IgD-negative memory B cell (primary cell): ENCODE measurements at regions not wholly inside any gene's neighbourhood (a gene's known extent, or its start where the extent isn't known, plus 50 kb on each side); places are given as distances from the start of the nearest gene placed in this dataset.
A peak's percentile ranks its signal among the peaks of the same experiment; 100 is the strongest.

Source experiments
- H3K27ac Mint-ChIP-seq, 3 donors: one replicate each; pipeline ENCODE4 v1.8.0; 2020 to 2022; ENCODE audit warnings: mild to moderate bottlenecking in 3 of 3, mixed read lengths in 3 of 3, moderate library complexity in 1 of 3
- H3K27me3 Mint-ChIP-seq: one replicate; pipeline ENCODE4 v1.8.0; 2021; ENCODE audit warnings: mixed read lengths
- H3K36me3 Mint-ChIP-seq: one replicate; pipeline ENCODE4 v1.8.0; 2020; ENCODE audit warnings: mild to moderate bottlenecking, mixed read lengths
- H3K4me1 Mint-ChIP-seq, 3 donors: one replicate each; pipeline ENCODE4 v1.8.0; 2020 to 2022; ENCODE audit warnings: mixed read lengths in 3 of 3, mild to moderate bottlenecking in 1 of 3
- H3K4me3 Mint-ChIP-seq, 4 donors: one replicate each; pipeline ENCODE4 v1.8.0; 2020 to 2022; ENCODE audit warnings: mild to moderate bottlenecking in 4 of 4, mixed read lengths in 4 of 4, moderate library complexity in 3 of 4
- H3K9me3 Mint-ChIP-seq, 3 donors: one replicate each; pipeline ENCODE4 v1.8.0; 2020 to 2021; ENCODE audit warnings: mixed read lengths in 3 of 3, mild to moderate bottlenecking in 1 of 3

DNA sequence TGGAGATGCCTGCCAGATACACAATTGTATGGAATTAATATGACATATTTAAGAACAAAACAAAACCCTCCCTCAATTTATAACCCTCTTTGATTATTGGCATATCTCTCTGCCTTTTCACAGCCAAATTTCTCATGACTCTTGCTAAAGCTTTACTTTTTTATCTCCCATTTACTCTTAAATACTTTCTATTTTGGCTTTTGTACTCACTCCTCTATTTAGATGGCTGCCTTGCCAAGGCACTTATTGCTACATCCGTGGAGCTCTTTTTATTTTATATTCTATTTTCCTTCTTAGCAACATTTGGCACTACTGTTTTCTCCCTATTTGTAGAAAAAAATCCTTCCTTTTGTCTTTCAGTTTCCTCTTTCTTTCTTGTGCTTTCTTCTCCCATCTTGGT lies 466.4 kb upstream of the CWC22 start:
- Mint-ChIP-seq H3K27ac (no peak overlapping the region), H3K4me3 (no peak overlapping the region), H3K27me3 (peaks cover 2% of the 10 kb centered on the region), H3K36me3 (no peaks in the 10 kb centered on the region), H3K9me3 (peaks cover 0 to 3% (median 0%) of the 10 kb centered on the region in 3 donors), H3K4me1 (no peaks in the 10 kb centered on the region)

DNA sequence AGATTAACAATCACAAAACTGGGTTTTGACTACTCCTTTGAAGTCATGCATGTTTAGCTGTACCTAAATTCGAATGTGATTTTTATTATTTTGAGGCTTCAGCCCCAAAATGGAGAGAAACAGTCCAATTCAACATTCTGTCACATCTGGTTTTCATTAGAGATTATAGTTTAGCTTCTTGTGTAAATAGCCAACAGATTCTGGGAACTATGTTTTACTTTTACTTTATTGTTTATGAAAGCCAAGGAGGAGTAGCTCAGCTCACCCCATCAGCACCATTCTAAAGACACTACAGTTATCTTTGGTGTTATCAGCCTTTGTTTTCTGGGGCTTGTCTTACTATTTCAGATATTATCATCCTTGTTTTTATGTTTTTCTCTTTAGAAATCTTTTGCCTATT lies 465.0 kb upstream of the CWC22 start:
- H3K4me3 Mint-ChIP-seq: no peak overlapping the region
- peaks cover 0 to 8% (median 0%) of the 10 kb centered on the region in 3 donors for H3K9me3 Mint-ChIP-seq
- H3K36me3 Mint-ChIP-seq: no peaks in the 10 kb centered on the region
- H3K4me1 Mint-ChIP-seq: no peaks in the 10 kb centered on the region
- peaks cover 2% of the 10 kb centered on the region for H3K27me3 Mint-ChIP-seq
- H3K27ac Mint-ChIP-seq: no peak overlapping the region

DNA sequence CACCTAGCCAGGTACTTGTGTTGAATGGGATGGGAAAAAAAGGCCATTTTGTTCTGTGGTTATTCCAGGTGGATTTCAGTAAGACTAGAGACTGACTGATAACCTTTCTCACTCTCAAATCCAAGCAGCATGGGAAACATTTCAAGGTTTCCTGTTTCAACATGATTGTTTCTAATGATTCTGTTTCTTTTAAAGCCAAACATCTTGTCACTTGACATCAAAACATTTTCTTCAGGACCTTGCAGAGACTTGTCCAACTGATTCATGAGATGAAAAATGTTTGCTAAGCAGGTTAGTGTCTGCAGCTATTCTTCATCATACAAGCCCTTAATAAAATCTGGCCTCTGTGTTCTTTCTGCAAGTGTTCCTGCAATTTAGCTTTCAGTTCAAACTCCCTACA lies 456.5 kb upstream of the CWC22 start:
- Mint-ChIP-seq H3K27ac (no peak overlapping the region), H3K27me3 (no peaks in the 10 kb centered on the region), H3K4me1 (no peaks in the 10 kb centered on the region), H3K36me3 (no peaks in the 10 kb centered on the region), H3K4me3 (no peak overlapping the region), H3K9me3 (peaks cover 0 to 9% (median 0%) of the 10 kb centered on the region in 3 donors)

DNA sequence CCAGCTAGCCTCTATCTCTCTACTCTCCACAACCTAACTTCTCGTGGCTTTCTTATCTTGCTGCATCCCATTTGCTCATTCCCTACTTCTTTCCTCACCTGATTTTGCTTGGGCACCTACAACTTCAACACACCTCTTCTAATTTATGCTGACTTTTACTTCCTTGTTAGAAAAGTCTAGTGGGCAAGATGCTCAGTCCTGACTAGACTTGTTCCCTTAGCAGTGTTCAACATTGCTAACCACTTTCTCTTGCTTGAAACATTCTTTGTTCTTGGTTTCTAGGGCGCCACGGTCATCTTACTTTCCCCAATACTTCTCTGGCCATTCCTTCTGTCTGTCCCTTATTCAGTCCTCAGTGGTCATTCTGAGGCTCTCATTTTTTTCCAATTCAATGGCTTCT lies 454.7 kb upstream of the CWC22 start:
- H3K9me3 Mint-ChIP-seq: peaks cover 0 to 4% (median 0%) of the 10 kb centered on the region in 3 donors
- no peaks in the 10 kb centered on the region for H3K4me1 Mint-ChIP-seq
- H3K36me3 Mint-ChIP-seq: no peaks in the 10 kb centered on the region
- no peak overlapping the region for H3K27ac Mint-ChIP-seq
- H3K27me3 Mint-ChIP-seq: no peaks in the 10 kb centered on the region
- no peak overlapping the region for H3K4me3 Mint-ChIP-seq

DNA sequence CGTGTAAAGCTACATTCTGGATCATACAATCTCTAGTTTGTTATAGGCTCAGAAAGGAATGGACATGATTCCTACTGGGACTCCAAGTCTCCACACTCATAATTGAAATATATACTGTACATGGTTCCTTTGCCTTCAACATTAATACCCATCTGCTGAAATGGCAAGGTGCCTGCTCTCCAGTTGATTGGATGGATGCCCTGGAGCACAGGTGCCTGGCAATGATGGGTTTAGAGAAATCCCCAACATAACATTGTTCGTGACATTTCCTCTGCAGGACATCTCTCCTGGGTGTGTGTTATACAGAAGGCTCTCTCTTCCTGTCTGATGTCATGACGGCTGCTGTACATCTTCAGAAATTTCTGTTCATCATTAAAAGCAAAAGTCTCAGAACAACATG lies 449.7 kb upstream of the CWC22 start:
- Mint-ChIP-seq H3K36me3 (no peaks in the 10 kb centered on the region), H3K27ac (no peak overlapping the region), H3K9me3 (no peaks in the 10 kb centered on the region), H3K4me1 (no peaks in the 10 kb centered on the region), H3K4me3 (no peak overlapping the region), H3K27me3 (no peaks in the 10 kb centered on the region)

DNA sequence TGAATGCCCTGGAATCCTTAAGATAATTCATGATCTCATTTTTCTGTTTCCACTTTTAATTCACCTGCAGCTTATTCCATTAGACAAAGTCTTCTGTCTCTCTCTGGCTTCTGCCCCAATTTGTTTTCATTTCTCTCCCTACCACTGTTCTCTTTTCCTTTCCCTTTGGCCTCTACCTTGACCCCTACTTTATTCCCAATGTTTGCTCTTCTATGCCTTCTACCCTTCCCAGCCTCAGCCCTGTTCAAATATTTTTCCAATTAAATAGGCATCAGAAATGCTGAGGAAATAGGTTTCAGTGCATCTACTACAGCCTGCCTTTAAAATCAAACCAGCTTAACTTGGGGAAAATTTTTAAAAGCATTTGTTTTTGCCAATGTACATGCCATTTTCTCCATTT lies 443.7 kb upstream of the CWC22 start:
- no peak overlapping the region for H3K4me3 Mint-ChIP-seq
- H3K27ac Mint-ChIP-seq: no peak overlapping the region
- H3K36me3 Mint-ChIP-seq: peaks cover 4% of the 10 kb centered on the region
- no peaks in the 10 kb centered on the region for H3K27me3 Mint-ChIP-seq
- H3K4me1 Mint-ChIP-seq: no peaks in the 10 kb centered on the region
- no peaks in the 10 kb centered on the region for H3K9me3 Mint-ChIP-seq

DNA sequence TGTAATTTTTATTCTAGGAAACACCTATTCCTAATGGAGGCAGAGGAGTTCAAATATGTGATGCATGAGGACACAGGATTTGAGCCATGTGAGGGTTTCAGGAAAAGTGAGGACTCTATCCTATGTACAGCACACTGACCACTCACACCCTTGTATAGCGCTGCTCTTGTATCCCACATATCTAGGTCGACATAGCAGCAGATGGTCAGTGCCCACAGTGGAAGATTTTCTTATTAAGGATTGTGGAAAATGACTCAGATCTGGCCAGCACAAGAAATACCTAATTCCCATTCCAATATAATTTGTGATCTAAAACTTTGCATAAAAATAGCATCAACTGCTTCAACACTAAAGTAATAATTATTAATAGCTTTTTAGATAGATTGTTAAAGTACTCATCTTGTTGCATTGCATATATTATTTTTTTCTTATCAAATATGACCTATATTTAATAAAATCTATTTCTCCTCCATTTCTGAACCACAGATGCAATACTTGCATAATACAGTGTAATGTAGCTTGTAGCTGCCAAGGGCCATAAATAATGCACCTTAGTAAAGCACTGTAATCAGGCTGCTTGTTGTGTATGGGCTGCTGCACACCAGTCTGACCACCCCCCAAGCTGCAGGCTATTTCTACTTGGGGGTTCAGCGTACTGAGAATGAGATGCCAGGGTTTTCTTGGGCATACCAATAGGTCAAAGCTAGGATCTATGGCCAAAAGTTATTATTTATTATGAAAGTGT lies 442.2 kb upstream of the CWC22 start:
- no peaks in the 10 kb centered on the region for H3K27me3 Mint-ChIP-seq
- H3K36me3 Mint-ChIP-seq: peaks cover 4% of the 10 kb centered on the region
- no peak overlapping the region for H3K4me3 Mint-ChIP-seq
- H3K27ac Mint-ChIP-seq: no peak overlapping the region
- no peaks in the 10 kb centered on the region for H3K4me1 Mint-ChIP-seq
- no peaks in the 10 kb centered on the region for H3K9me3 Mint-ChIP-seq

DNA sequence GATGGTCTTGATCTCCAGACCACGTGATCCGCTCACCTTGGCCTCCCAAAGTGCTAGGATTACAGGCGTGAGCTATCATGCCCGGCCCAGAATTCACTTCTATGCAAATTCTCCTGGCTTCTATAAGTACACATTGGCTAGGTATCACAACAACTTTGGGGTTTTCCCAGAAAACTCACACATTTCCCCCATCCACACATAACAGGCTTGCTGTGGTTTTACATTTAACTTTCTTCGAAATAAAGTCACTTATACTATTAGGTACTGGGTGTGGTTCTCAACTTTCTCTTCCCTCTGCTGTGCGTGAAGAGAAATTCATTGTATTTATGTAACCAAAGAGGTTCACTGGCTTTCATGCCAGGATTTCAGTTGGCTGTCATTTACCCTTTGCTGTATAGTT lies 439.4 kb upstream of the CWC22 start:
- Mint-ChIP-seq H3K27ac (no peak overlapping the region), H3K27me3 (no peaks in the 10 kb centered on the region), H3K4me3 (no peak overlapping the region), H3K36me3 (peaks cover 4% of the 10 kb centered on the region), H3K9me3 (peaks cover 0 to 5% (median 3%) of the 10 kb centered on the region in 3 donors), H3K4me1 (no peaks in the 10 kb centered on the region)

DNA sequence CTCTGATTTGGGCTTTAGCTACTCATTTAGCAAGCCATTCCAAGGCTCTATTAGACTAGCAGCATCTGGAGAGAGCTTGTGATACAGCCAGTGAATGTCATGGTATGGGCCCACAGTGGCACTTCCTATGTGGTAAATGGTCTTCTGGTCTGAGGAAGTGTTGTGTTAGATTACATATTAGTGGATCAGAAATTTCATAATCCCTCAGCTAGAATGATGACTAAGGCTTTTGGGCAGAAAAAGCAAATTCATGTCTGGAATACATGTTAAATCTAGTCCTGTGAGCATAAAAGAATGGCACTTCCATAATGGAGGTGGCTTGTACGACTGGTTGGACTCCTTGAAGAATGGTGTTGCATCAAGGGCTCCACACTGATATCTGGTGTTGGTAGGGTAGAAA lies 436.8 kb upstream of the CWC22 start:
- Mint-ChIP-seq H3K36me3 (peaks cover 2% of the 10 kb centered on the region), H3K9me3 (peaks cover 2 to 5% (median 3%) of the 10 kb centered on the region in 3 donors), H3K4me3 (no peak overlapping the region), H3K4me1 (no peaks in the 10 kb centered on the region), H3K27me3 (peaks cover 2% of the 10 kb centered on the region), H3K27ac (no peak overlapping the region)

DNA sequence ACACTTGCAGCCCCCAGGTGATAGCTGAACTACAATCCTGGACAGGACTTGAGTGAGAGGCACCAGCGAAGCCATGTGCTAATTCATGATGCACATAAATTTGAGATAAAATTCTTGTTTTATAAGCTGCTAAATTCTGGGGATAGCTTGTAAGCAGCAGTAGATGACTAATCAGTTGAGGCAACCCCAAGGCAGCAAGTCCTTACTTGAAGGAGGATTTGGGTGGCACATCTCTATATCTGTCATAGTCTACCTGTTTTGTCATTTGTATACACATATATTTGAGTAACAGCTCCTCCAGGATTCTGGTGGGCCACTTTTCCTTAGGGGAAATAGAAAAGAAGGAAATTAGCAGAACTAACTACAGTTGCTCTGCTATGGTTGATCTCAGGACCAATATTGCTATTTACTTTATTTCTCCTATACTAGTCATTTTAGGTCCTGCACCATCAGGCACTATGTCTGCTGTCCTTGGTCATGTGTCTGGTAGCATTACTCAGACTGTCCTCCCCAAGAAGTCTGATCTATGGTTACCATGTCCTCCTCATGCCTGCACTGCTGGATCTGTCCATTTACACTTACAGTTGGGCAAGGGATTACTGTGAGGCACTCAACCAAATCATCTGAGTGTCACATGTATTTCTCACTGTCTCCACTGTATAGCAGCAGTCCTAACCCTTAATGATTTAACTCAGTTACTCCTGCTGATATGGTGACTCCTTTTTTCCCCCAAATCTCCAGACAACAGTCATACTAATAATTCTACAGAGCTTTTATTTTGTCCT lies 436.0 kb upstream of the CWC22 start:
- H3K4me1 Mint-ChIP-seq: no peaks in the 10 kb centered on the region
- H3K27me3 Mint-ChIP-seq: peaks cover 2% of the 10 kb centered on the region
- H3K27ac Mint-ChIP-seq: no peak overlapping the region
- H3K36me3 Mint-ChIP-seq: peaks cover 2% of the 10 kb centered on the region
- no peak overlapping the region for H3K4me3 Mint-ChIP-seq
- H3K9me3 Mint-ChIP-seq: peaks cover 2 to 5% (median 3%) of the 10 kb centered on the region in 3 donors

DNA sequence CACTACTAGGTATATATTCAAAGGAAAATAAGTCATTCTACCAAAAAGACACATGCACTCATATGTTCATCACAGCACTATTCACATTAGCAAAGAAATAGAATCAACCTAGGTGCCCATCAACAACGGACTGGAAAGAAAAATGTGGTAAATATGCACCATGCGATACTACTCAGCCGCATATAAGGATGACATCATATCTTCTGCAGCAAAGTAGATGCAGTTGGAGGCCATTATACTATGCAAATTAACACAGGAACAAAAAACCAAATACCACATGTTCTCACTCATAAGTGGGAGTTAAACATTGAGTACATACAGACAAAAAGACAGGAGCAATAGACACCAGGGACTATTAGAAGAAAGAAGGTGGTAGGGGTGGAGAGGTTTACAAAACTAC lies 412.1 kb upstream of the CWC22 start:
- Mint-ChIP-seq H3K27me3 (peaks cover 1% of the 10 kb centered on the region), H3K36me3 (no peaks in the 10 kb centered on the region), H3K9me3 (peaks cover 0 to 12% (median 4%) of the 10 kb centered on the region in 3 donors), H3K4me1 (no peaks in the 10 kb centered on the region), H3K27ac (no peak overlapping the region), H3K4me3 (no peak overlapping the region)

DNA sequence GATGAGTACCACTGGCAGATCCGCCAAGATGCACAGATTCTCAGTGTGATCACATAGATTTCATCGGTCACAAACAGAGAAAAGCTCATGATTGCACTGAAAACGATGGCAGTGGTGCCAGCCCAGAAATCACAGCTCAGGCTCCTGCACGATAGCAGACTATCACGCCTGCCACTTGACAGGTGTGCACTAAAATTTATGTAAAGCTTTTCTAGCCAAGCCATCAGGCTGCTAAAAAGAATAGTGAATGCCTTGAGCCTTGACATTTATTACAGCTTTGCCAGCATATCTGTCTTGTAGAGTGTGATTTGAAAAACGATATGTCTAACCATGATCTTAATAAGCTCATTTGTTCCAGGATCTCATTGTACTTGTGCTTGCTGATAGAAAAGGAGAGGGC lies 409.5 kb upstream of the CWC22 start:
- H3K27me3 Mint-ChIP-seq: no peaks in the 10 kb centered on the region
- no peaks in the 10 kb centered on the region for H3K4me1 Mint-ChIP-seq
- H3K27ac Mint-ChIP-seq: no peak overlapping the region
- peaks cover 0 to 12% (median 4%) of the 10 kb centered on the region in 3 donors for H3K9me3 Mint-ChIP-seq
- H3K36me3 Mint-ChIP-seq: no peaks in the 10 kb centered on the region
- H3K4me3 Mint-ChIP-seq: peak overlapping the region in 1 of 4 donors; percentile 15

DNA sequence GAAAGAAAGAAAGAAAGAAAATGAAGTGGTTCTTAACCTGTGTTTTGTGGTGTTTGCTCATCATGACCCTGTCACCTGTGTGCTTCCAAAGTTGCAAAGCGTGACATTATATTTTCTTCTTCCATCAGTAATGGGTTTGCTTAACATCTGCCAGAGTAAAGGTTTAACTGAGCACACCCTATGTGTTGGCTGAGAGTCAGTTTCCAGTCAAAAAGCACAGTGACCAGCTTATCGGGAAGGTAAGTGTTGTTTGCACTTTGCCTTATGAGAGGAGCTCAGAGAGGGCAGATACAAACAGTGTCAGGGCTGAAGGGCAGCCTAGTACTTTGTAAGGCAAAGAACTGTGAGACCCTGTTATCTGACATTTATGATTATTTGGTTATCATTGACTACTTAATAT lies 406.2 kb upstream of the CWC22 start:
- no peak overlapping the region for H3K4me3 Mint-ChIP-seq
- no peaks in the 10 kb centered on the region for H3K4me1 Mint-ChIP-seq
- H3K27ac Mint-ChIP-seq: no peak overlapping the region
- H3K27me3 Mint-ChIP-seq: no peaks in the 10 kb centered on the region
- no peaks in the 10 kb centered on the region for H3K9me3 Mint-ChIP-seq
- H3K36me3 Mint-ChIP-seq: no peaks in the 10 kb centered on the region

DNA sequence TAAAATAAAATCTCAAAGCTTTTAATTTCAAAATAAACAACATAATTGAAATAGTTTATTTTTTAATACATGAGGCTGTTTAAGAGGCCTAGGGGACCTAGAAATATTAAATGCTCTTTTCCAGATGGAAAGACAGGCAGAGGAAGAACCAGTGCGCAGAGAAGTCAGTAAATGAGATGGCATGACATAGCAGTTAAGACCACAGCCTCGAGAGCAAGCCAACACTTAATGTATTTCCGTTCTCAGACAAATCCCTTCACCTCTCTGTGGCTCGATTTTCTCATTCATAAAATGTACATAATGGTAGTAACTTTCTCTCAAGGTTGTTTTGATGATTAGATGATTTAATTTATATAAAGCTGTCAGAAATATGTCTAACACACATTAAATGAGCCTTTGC lies 405.1 kb upstream of the CWC22 start:
- Mint-ChIP-seq H3K27ac (no peak overlapping the region), H3K4me1 (no peaks in the 10 kb centered on the region), H3K27me3 (no peaks in the 10 kb centered on the region), H3K36me3 (no peaks in the 10 kb centered on the region), H3K4me3 (no peak overlapping the region), H3K9me3 (no peaks in the 10 kb centered on the region)

DNA sequence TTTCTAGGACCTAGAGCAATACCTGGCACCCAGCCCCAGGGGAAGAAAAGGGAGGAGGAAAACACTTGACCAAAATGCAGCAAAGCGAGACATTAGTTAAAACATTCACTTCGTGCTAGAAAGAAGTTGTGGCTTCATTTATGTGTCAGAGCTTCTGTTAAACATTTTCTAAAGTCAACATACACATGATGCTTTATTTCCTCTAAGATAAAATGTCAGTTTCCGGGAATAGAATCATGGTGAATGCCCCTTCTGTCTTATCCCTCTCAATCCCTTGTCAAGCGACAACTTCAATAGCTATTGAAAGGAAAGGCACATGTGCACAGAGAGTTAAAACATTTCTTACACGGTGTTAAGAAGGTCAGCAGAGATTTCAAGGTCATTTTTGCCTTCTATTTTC lies 404.6 kb upstream of the CWC22 start:
- H3K9me3 Mint-ChIP-seq: no peaks in the 10 kb centered on the region

DNA sequence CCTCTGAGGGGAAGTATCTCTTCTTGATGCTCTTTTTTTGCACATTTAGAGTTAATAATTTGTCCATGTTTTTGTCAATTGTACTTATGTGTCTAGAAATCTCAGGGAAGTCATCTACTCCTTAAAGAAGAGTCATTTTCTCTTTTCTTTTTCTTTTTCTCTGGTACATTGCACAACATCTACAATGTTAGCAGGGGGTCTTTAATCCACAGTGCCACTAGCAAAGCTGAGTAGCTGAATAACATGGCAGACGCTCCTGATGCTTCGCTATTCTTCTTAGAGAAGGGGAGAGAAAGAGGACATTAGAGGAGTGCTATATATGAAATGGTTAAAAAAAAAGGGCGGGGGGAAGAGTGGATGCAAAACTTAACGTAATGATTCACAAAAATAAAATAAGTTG lies 399.6 kb upstream of the CWC22 start:
- H3K4me1 Mint-ChIP-seq: peaks cover 0 to 9% (median 2%) of the 10 kb centered on the region in 3 donors
- H3K9me3 Mint-ChIP-seq: peaks cover 0 to 2% (median 0%) of the 10 kb centered on the region in 3 donors
- no peak overlapping the region for H3K27ac Mint-ChIP-seq
- no peaks in the 10 kb centered on the region for H3K27me3 Mint-ChIP-seq
- H3K36me3 Mint-ChIP-seq: no peaks in the 10 kb centered on the region
- H3K4me3 Mint-ChIP-seq: no peak overlapping the region

More for the DNA sequence above, 404.6 kb upstream of the CWC22 start:
- Mint-ChIP-seq H3K4me3 (no peak overlapping the region), H3K36me3 (no peaks in the 10 kb centered on the region), H3K4me1 (peaks cover 0 to under 1% (median 0%) of the 10 kb centered on the region in 3 donors), H3K27ac (no peak overlapping the region), H3K27me3 (no peaks in the 10 kb centered on the region)
